SK-N-SH (cell line): ENCODE measurements at regions not wholly inside any gene's neighbourhood (a gene's known extent, or its start where the extent isn't known, plus 50 kb on each side); places are given as distances from the start of the nearest gene placed in this dataset.

Experiments
- CTCF ChIA-PET: fragments of 300-600, 350-600 bp; formaldehyde crosslinking; extraction: SDS; loops from one replicate; lab custom pipeline; 2021; lab: Yijun Ruan, JAX
- POLR2A ChIA-PET: fragments of 350-600 bp; sonication (Branson Sonifier 250); formaldehyde crosslinking; extraction: SDS; loops from one replicate; lab custom pipeline; 2020; ENCODE audit warnings: antibody characterized with exemption, inconsistent platforms; lab: Yijun Ruan, JAX
- DNase-seq: peaks from one replicate; pipeline ENCODE4 v3.0.0; 2012
- H2AFZ ChIP-seq: fragments of 200-600 bp; sonication (generic); 2 replicates; pipeline ENCODE4 v1.8.1; 2016; ENCODE audit warnings: antibody characterized with exemption, mild to moderate bottlenecking, low read depth
- H3F3A ChIP-seq: fragments of 200-600 bp; sonication (generic); replicated peaks from 2 replicates; pipeline ENCODE3; 2016; ENCODE audit warnings: antibody characterized with exemption, mild to moderate bottlenecking; ENCODE audit not compliant: insufficient read depth
- H3K27ac ChIP-seq, 2 experiments: fragments of 200-500 bp in 1 of 2; fragments of 200-600 bp in 1 of 2; sonication (Bioruptor generic) in 1 of 2; sonication (generic), shearing (Covaris generic) in 1 of 2; 2 replicates each; pipeline versions ENCODE4 v1.5.1 to v1.6.1; 2014 to 2016; ENCODE audit warnings: low read depth in 2 of 2, inconsistent platforms in 1 of 2, low read length in 1 of 2, mild to moderate bottlenecking in 1 of 2, mixed read lengths in 1 of 2
- H3K27me3 ChIP-seq: fragments of 200-600 bp; sonication (generic), shearing (Covaris generic); 2 replicates; pipeline ENCODE4 v1.6.1; 2016; ENCODE audit warnings: mixed run types; ENCODE audit not compliant: insufficient read depth
- H3K36me3 ChIP-seq, 2 experiments: fragments of 200-500 bp in 1 of 2; fragments of 200-600 bp in 1 of 2; sonication (Bioruptor generic) in 1 of 2; sonication (generic) in 1 of 2; replicated peaks in 1 of 2; 2 replicates each; pipeline versions ENCODE3 to v1.5.1; 2014 to 2016; ENCODE audit warnings: low read length in 1 of 2, mild to moderate bottlenecking in 1 of 2; ENCODE audit not compliant: insufficient read depth in 2 of 2, control insufficient read depth in 1 of 2
- H3K4me1 ChIP-seq, 2 experiments: fragments of 200-500 bp in 1 of 2; fragments of 200-600 bp in 1 of 2; sonication (Bioruptor generic) in 1 of 2; sonication (generic), shearing (Covaris generic) in 1 of 2; 2 replicates each; pipeline versions ENCODE4 v1.5.1 to v1.6.1; 2014 to 2016; ENCODE audit warnings: low read depth in 1 of 2, low read length in 1 of 2, mixed run types in 1 of 2; ENCODE audit not compliant: insufficient read depth in 2 of 2, control insufficient read depth in 1 of 2
- H3K4me2 ChIP-seq: fragments of 200-600 bp; sonication (generic), shearing (Covaris generic); 2 replicates; pipeline ENCODE4 v1.6.1; 2017; ENCODE audit warnings: mixed run types
- H3K4me3 ChIP-seq, 2 experiments: fragments of 200-500 bp in 1 of 2; fragments of 200-600 bp in 1 of 2; sonication (Bioruptor generic) in 1 of 2; sonication (generic), shearing (Covaris generic) in 1 of 2; 2 replicates each; pipeline versions ENCODE4 v1.5.1 to v1.8.1; 2014 to 2016; ENCODE audit warnings: low read depth in 2 of 2, inconsistent platforms in 1 of 2, low read length in 1 of 2, mild to moderate bottlenecking in 1 of 2, mixed read lengths in 1 of 2, moderate library complexity in 1 of 2
- H3K79me2 ChIP-seq: fragments of 200-600 bp; sonication (generic); 2 replicates; pipeline ENCODE4 v1.8.1; 2017; ENCODE audit warnings: mild to moderate bottlenecking; ENCODE audit not compliant: insufficient read depth
- H3K9ac ChIP-seq: fragments of 200-600 bp; sonication (generic); 2 replicates; pipeline ENCODE4 v1.6.1; 2017; ENCODE audit warnings: mixed run types
- H3K9me2 ChIP-seq: fragments of 200-600 bp; sonication (generic); 2 replicates; pipeline ENCODE4 v1.6.1; 2017; ENCODE audit warnings: mixed run types
- H3K9me3 ChIP-seq: fragments of 200-600 bp; sonication (generic); 2 replicates; pipeline ENCODE4 v1.6.1; 2017; ENCODE audit warnings: mixed run types, mild to moderate bottlenecking, moderate library complexity
- H4K20me1 ChIP-seq: fragments of 200-600 bp; sonication (generic); 2 replicates; pipeline ENCODE4 v1.6.1; 2017; ENCODE audit warnings: mild to moderate bottlenecking, mixed run types; ENCODE audit not compliant: insufficient read depth
- CHD2 ChIP-seq: fragments of 150-350 bp; IDR thresholded peaks from 2 replicates; pipeline ENCODE4 v1.6.1; 2018; ENCODE audit warnings: low read length; ENCODE audit not compliant: partially characterized antibody
- ELF1 ChIP-seq: IDR thresholded peaks from 2 replicates; pipeline ENCODE4 v1.4.0; 2012
- EP300 ChIP-seq, 2 experiments: IDR thresholded peaks; 2 replicates each; pipeline versions ENCODE4 v1.4.0 to v1.6.1; 2012; ENCODE audit warnings: borderline replicate concordance in 1 of 2, low read depth in 1 of 2, low read length in 1 of 2
- EZH2phosphoT487 ChIP-seq: fragments of 200-600 bp; sonication (generic); IDR thresholded peaks from 2 replicates; pipeline ENCODE4 v1.6.1; 2017; ENCODE audit warnings: low read depth, mixed run types, mild to moderate bottlenecking, antibody characterized with exemption, moderate library complexity, borderline replicate concordance
- FOXJ3 ChIP-seq: sonication (generic); formaldehyde crosslinking; IDR thresholded peaks from 2 replicates; pipeline ENCODE4 v1.5.1; 2020; ENCODE audit warnings: mild to moderate bottlenecking, missing genetic modification reagents
- FOXM1 ChIP-seq: IDR thresholded peaks from 2 replicates; pipeline ENCODE4 v1.4.0; 2012; ENCODE audit warnings: low read depth, mild to moderate bottlenecking
- GABPA ChIP-seq: IDR thresholded peaks from 2 replicates; pipeline ENCODE4 v1.4.0; 2012; ENCODE audit warnings: low read depth, mild to moderate bottlenecking
- IRF3 ChIP-seq: fragments of 150-350 bp; IDR thresholded peaks from 2 replicates; pipeline ENCODE4 v1.6.1; 2016; ENCODE audit warnings: mild to moderate bottlenecking, low read depth, low read length
- MEF2A ChIP-seq: IDR thresholded peaks from 2 replicates; pipeline ENCODE4 v1.4.0; 2012; ENCODE audit warnings: low read depth, borderline replicate concordance
- MXI1 ChIP-seq: IDR thresholded peaks from 2 replicates; pipeline ENCODE4 v1.6.1; 2012; ENCODE audit warnings: mild to moderate bottlenecking, low read depth, low read length, improper control_type of control experiment
- NFIC ChIP-seq: IDR thresholded peaks from 2 replicates; pipeline ENCODE4 v1.4.0; 2012; ENCODE audit warnings: borderline replicate concordance
- NRF1 ChIP-seq: IDR thresholded peaks from 2 replicates; pipeline ENCODE4 v1.6.1; 2012; ENCODE audit warnings: low read depth, mild to moderate bottlenecking, low read length
- PBX3 ChIP-seq: IDR thresholded peaks from 2 replicates; pipeline ENCODE4; 2012
- RFX5 ChIP-seq: IDR thresholded peaks from 2 replicates; pipeline ENCODE4 v1.6.1; 2012; ENCODE audit warnings: mild to moderate bottlenecking, improper control_type of control experiment, low read length
- RXRA ChIP-seq: IDR thresholded peaks from 2 replicates; pipeline ENCODE4 v1.4.0; 2012; ENCODE audit warnings: low read depth, mild to moderate bottlenecking, borderline replicate concordance
- SIN3A ChIP-seq: IDR thresholded peaks from 2 replicates; pipeline ENCODE4 v1.6.1; 2012; ENCODE audit warnings: low read depth, mild to moderate bottlenecking, low read length, moderate library complexity, borderline replicate concordance
- TEAD4 ChIP-seq: IDR thresholded peaks from 2 replicates; pipeline ENCODE4 v1.4.0; 2012; ENCODE audit warnings: mild to moderate bottlenecking, borderline replicate concordance; ENCODE audit not compliant: insufficient read depth
- USF2 ChIP-seq: fragments of 150-350 bp; IDR thresholded peaks from 2 replicates; pipeline ENCODE4 v1.6.1; 2017; ENCODE audit warnings: antibody characterized with exemption, low read length, low read depth, borderline replicate concordance
- ZBTB33 ChIP-seq: IDR thresholded peaks from 2 replicates; pipeline ENCODE4 v1.4.0; 2012; ENCODE audit warnings: low read depth, borderline replicate concordance
- WGBS: methylation state at CpG from one replicate; pipeline ENCODE4 v1.1.6; 2017; ENCODE audit warnings: low lambda C conversion rate; 5-methylcytosine and 5-hydroxymethylcytosine counted together

GRCh38 chr2:41626936-41627335 lies 420.9 kb upstream of the PKDCC start:
- ChIA-PET CTCF (no interaction called here), POLR2A (no interaction called here)
- H3K9ac ChIP-seq, result no peak overlapping the region
- no peak overlapping the region for H2AFZ ChIP-seq
- DNase-seq, result no peak
- WGBS, result 42% methylated on average over 2 of the region's 2 CpGs
- H4K20me1 ChIP-seq, result no peaks in the 10 kb centered on the region
- H3K4me2 ChIP-seq, result no peak overlapping the region
- no peaks in the 10 kb centered on the region for H3K36me3 ChIP-seq
- H3K27ac ChIP-seq, result no peak overlapping the region
- H3K79me2 ChIP-seq, result no peaks in the 10 kb centered on the region
- TF ChIP-seq TEAD4, result no peak
- no peak for TF ChIP-seq NFIC
- no peak for TF ChIP-seq MXI1
- TF ChIP-seq ELF1, result no peak
- TF ChIP-seq IRF3, result no peak
- no peak for TF ChIP-seq CHD2
- no peak for TF ChIP-seq MEF2A
- no peak for TF ChIP-seq EP300 (IDR thresholded peaks at IDR 0.05; ENCODE audit: borderline replicate concordance in 1 of 2, low read depth in 1 of 2, low read length in 1 of 2)
- TF ChIP-seq NRF1, result no peak
- TF ChIP-seq USF2, result no peak
- no peak for TF ChIP-seq PBX3
- no peak for TF ChIP-seq FOXJ3 (CRISPR knock-in tag)
- TF ChIP-seq EZH2phosphoT487, result no peak
- no peak for TF ChIP-seq RXRA
- no peak for TF ChIP-seq GABPA
- TF ChIP-seq RFX5, result no peak
- no peak for TF ChIP-seq ZBTB33
- TF ChIP-seq SIN3A, result no peak
- TF ChIP-seq FOXM1, result no peak
- H3K4me3 ChIP-seq, result no peak overlapping the region
- H3F3A ChIP-seq, result no peaks in the 10 kb centered on the region
- no peaks in the 10 kb centered on the region for H3K9me3 ChIP-seq
- H3K9me2 ChIP-seq, result no peaks in the 10 kb centered on the region
- no peaks in the 10 kb centered on the region; a peak in 1 of 4 replicates for H3K4me1 ChIP-seq
- 0 out of 2 replicates have a peak, but pooled peaks cover 4% of the 10 kb centered on the region for H3K27me3 ChIP-seq
